NT2/D1 (cell line): ENCODE measurements at regions not wholly inside any gene's neighbourhood (a gene's known extent, or its start where the extent isn't known, plus 50 kb on each side); places are given as distances from the start of the nearest gene placed in this dataset.

ENCODE experiments used
- SUZ12 ChIP-seq: IDR thresholded peaks from 2 replicates; pipeline ENCODE4 v1.6.1; 2011; ENCODE audit not compliant: insufficient read length, insufficient read depth; ENCODE audit errors: extremely low read depth
- ZNF274 ChIP-seq: IDR thresholded peaks from 2 replicates; pipeline ENCODE4 v1.6.1; 2011; ENCODE audit warnings: mild to moderate bottlenecking, low read depth, low read length

- TF ChIP-seq SUZ12: no peak
- TF ChIP-seq ZNF274: no peak
These were observed 64.8 kb upstream of the LOXL4 start for GRCh38 chr10:98332623-98333269.
